ENCODE measurements at regions not wholly inside any gene's neighbourhood (a gene's known extent, or its start where the extent isn't known, plus 50 kb on each side); places are given as distances from the start of the nearest gene placed in this dataset.
"Not testable (repeated sequence)": the region's sequence is repeated elsewhere in the genome, so short reads cannot be mapped to it uniquely, and the experiment has no call there.

GRCh38 chrX:81979806-81980515 lies 778.1 kb downstream of the SH3BGRL start:
- no peak overlapping the region for H3K27ac ChIP-seq (ENCODE audit: insufficient read depth, low read length)

GRCh38 chrX:81987217-81987616 lies 785.3 kb downstream of the SH3BGRL start:
- intact Hi-C loops (cut with micrococcal nuclease); dilution Hi-C loops (cut with HindIII; ENCODE audit: low sequenced_read_pairs, unreplicated experiment); H2BK20ac ChIP-seq (ENCODE audit: low read depth, low read length); H4K91ac ChIP-seq (ENCODE audit: insufficient read depth, low read depth, low read length); in situ Hi-C loops (cut with MboI; ENCODE audit: low sequenced_read_pairs); H3K9ac ChIP-seq (ENCODE audit: low read depth, low read length); BruUV-seq (replicated peaks); ATAC-seq (ENCODE audit: low read depth); H3K27ac ChIP-seq (ENCODE audit: insufficient read depth, low read length); H3K36me3 ChIP-seq (ENCODE audit: control insufficient read depth, insufficient read depth, low read length); H3K56ac ChIP-seq (ENCODE audit: extremely low read depth, insufficient read depth, low read length); H3K79me1 ChIP-seq (ENCODE audit: low read depth in 1 of 2, low read length in 2 of 2); CTCF ChIA-PET; H3K4me3 ChIP-seq (ENCODE audit: insufficient read depth, low read depth, low read length); H3K14ac ChIP-seq (replicated peaks; ENCODE audit: low read depth, low read length); DNase-seq; H3K9me3 ChIP-seq (ENCODE audit: control insufficient read depth, insufficient read depth, low read length); H4K20me1 ChIP-seq (ENCODE audit: insufficient read depth, low read length); H2AK5ac ChIP-seq (ENCODE audit: low read depth, low read length); H3K27me3 ChIP-seq (ENCODE audit: control insufficient read depth, insufficient read depth, low read length); H3K4me2 ChIP-seq (ENCODE audit: low read depth, low read length); H3K23ac ChIP-seq (ENCODE audit: low read depth, low read length); H2AK9ac ChIP-seq (replicated peaks; ENCODE audit: low read depth, low read length, poor library complexity); POLR2A ChIA-PET (ENCODE audit: unreplicated experiment); H2BK5ac ChIP-seq (ENCODE audit: low read depth, low read length, poor library complexity, severe bottlenecking); H3K9me1 ChIP-seq (ENCODE audit: insufficient read depth, low read length); H2BK120ac ChIP-seq (ENCODE audit: low read depth, low read length); H3K4ac ChIP-seq (ENCODE audit: low read depth, low read length); H4K5ac ChIP-seq (ENCODE audit: low read depth, low read length); H2AFZ ChIP-seq (replicated peaks; ENCODE audit: low read length, poor library complexity); H2BK15ac ChIP-seq (ENCODE audit: low read depth, low read length); H3K4me1 ChIP-seq (ENCODE audit: control insufficient read depth, insufficient read depth, low read length); H3K18ac ChIP-seq (ENCODE audit: low read depth, low read length); H4K8ac ChIP-seq (ENCODE audit: low read depth in 2 of 2, low read length in 2 of 2): not testable (repeated sequence)
- no CpG with 5 or more reads among the region's 2 CpGs for WGBS, 2 experiments (ENCODE audit: extremely low coverage in 2 of 2, insufficient read length in 1 of 2)

More at GRCh38 chrX:81979806-81980515, 778.1 kb downstream of the SH3BGRL start:
- Histone ChIP-seq H3K9me1 (ENCODE audit: insufficient read depth, low read length) (no peaks in the 10 kb centered on the region), H4K8ac (ENCODE audit: low read depth in 2 of 2, low read length in 2 of 2) (no peak overlapping the region), H3K79me1 (ENCODE audit: low read depth in 1 of 2, low read length in 2 of 2) (no peaks in the 10 kb centered on the region), H4K91ac (ENCODE audit: insufficient read depth, low read depth, low read length) (no peak overlapping the region), H2BK15ac (ENCODE audit: low read depth, low read length) (no peak overlapping the region), H4K5ac (ENCODE audit: low read depth, low read length) (no peak overlapping the region), H2AK9ac (replicated peaks; ENCODE audit: low read depth, low read length, poor library complexity) (no peak overlapping the region), H3K36me3 (ENCODE audit: control insufficient read depth, insufficient read depth, low read length) (no peaks in the 10 kb centered on the region), H2BK120ac (ENCODE audit: low read depth, low read length) (no peak overlapping the region), H3K4me1 (ENCODE audit: control insufficient read depth, insufficient read depth, low read length) (no peaks in the 10 kb centered on the region), H3K56ac (ENCODE audit: extremely low read depth, insufficient read depth, low read length) (no peak overlapping the region), H3K23ac (ENCODE audit: low read depth, low read length) (no peak overlapping the region), H4K20me1 (ENCODE audit: insufficient read depth, low read length) (no peaks in the 10 kb centered on the region), H3K4me3 (ENCODE audit: insufficient read depth, low read depth, low read length) (no peak overlapping the region), H3K14ac (replicated peaks; ENCODE audit: low read depth, low read length) (no peak overlapping the region), H3K9me3 (ENCODE audit: control insufficient read depth, insufficient read depth, low read length) (peaks cover 2% of the 10 kb centered on the region; the same call in 1 of the 2 replicates), H2AFZ (replicated peaks; ENCODE audit: low read length, poor library complexity) (no peak overlapping the region), H3K27me3 (ENCODE audit: control insufficient read depth, insufficient read depth, low read length) (no peaks in the 10 kb centered on the region), H2BK20ac (ENCODE audit: low read depth, low read length) (no peak overlapping the region), H3K4ac (ENCODE audit: low read depth, low read length) (no peak overlapping the region), H3K9ac (ENCODE audit: low read depth, low read length) (no peak overlapping the region), H2AK5ac (ENCODE audit: low read depth, low read length) (no peak overlapping the region), H3K18ac (ENCODE audit: low read depth, low read length) (no peak overlapping the region), H3K4me2 (ENCODE audit: low read depth, low read length) (no peak overlapping the region), H2BK5ac (ENCODE audit: low read depth, low read length, poor library complexity, severe bottlenecking) (no peak overlapping the region)
- in situ Hi-C loops (cut with MboI; ENCODE audit: low sequenced_read_pairs): no loop called here
- no CpG with 5 or more reads among the region's 5 CpGs for WGBS, 2 experiments (ENCODE audit: extremely low coverage in 2 of 2, insufficient read length in 1 of 2)
- POLR2A ChIA-PET (ENCODE audit: unreplicated experiment): no interaction called here
- no TSS peak for BruUV-seq (replicated peaks)
- intact Hi-C loops (cut with micrococcal nuclease): no loop called here
- CTCF ChIA-PET: no interaction called here
- TF ChIP-seq MXI1 (IDR thresholded peaks at IDR 0.05; ENCODE audit: borderline replicate concordance, low read depth, low read length) (no peak), RCOR1 (IDR thresholded peaks at IDR 0.05; ENCODE audit: insufficient replicate concordance, low read length) (no peak)
- TF ChIP-seq, protein P1, sequence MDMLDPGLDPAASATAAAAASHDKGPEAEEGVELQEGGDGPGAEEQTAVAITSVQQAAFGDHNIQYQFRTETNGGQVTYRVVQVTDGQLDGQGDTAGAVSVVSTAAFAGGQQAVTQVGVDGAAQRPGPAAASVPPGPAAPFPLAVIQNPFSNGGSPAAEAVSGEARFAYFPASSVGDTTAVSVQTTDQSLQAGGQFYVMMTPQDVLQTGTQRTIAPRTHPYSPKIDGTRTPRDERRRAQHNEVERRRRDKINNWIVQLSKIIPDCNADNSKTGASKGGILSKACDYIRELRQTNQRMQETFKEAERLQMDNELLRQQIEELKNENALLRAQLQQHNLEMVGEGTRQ (IDR thresholded peaks at IDR 0.05; ENCODE audit: low read depth, low read length): no peak
- dilution Hi-C loops (cut with HindIII; ENCODE audit: low sequenced_read_pairs, unreplicated experiment): no loop called here
- DNase-seq (no peak), ATAC-seq (ENCODE audit: low read depth) (no peak)
